OCI-LY7 (cell line): ENCODE measurements at regions not wholly inside any gene's neighbourhood (a gene's known extent, or its start where the extent isn't known, plus 50 kb on each side); places are given as distances from the start of the nearest gene placed in this dataset.

ENCODE experiments used
- BruUV-seq: library from RNA; stranded (reverse); fragments of 400-500 nt; replicated peaks from 2 replicates; lab custom pipeline; 2021; lab: Mats Ljungman, UMichigan
- CTCF ChIA-PET: fragments of 300-600 bp; sonication (Branson Sonifier 250); formaldehyde crosslinking; loops from one replicate; lab custom pipeline; 2022; ENCODE audit warnings: antibody characterized with exemption; ENCODE audit not compliant: unreplicated experiment; lab: Charles Lee
- POLR2A ChIA-PET: fragments of 300-600 bp; sonication (Branson Sonifier 250); formaldehyde crosslinking; loops from one replicate; lab custom pipeline; 2022; ENCODE audit warnings: antibody characterized with exemption; lab: Charles Lee
- DNase-seq: peaks from one replicate; pipeline ENCODE4 v3.0.0-alpha.2; 2015; ENCODE audit warnings: low spot score
- H2AFZ ChIP-seq: fragments of 200-600 bp; sonication (generic), shearing (Covaris generic); 2 replicates; pipeline ENCODE4 v1.6.1; 2014; ENCODE audit warnings: mild to moderate bottlenecking, antibody characterized with exemption, low read length, moderate library complexity
- H3K27ac ChIP-seq: fragments of 200-600 bp; sonication (generic); 2 replicates; pipeline ENCODE4 v1.5.1; 2014; ENCODE audit warnings: mixed run types, low read depth, mild to moderate bottlenecking, moderate library complexity, low read length, inconsistent platforms; ENCODE audit not compliant: poor library complexity, severe bottlenecking
- H3K36me3 ChIP-seq: fragments of 200-600 bp; sonication (generic); 2 replicates; pipeline ENCODE4 v1.6.1; 2014; ENCODE audit warnings: mild to moderate bottlenecking, antibody characterized with exemption, low read length, moderate library complexity, mixed read lengths; ENCODE audit not compliant: insufficient read depth
- H3K4me1 ChIP-seq: fragments of 200-600 bp; sonication (generic); 2 replicates; pipeline ENCODE4 v1.5.1; 2014; ENCODE audit warnings: mild to moderate bottlenecking, low read length; ENCODE audit not compliant: insufficient read depth, poor library complexity, severe bottlenecking
- H3K4me2 ChIP-seq: fragments of 200-600 bp; sonication (generic); 2 replicates; pipeline ENCODE4 v1.6.1; 2014; ENCODE audit warnings: mild to moderate bottlenecking, low read length
- H3K4me3 ChIP-seq: fragments of 200-600 bp; sonication (generic); 2 replicates; pipeline ENCODE4 v1.5.1; 2014; ENCODE audit warnings: mild to moderate bottlenecking, low read depth, low read length; ENCODE audit not compliant: poor library complexity, severe bottlenecking
- H3K79me2 ChIP-seq: fragments of 200-600 bp; sonication (generic); 2 replicates; pipeline ENCODE4 v1.6.1; 2016; ENCODE audit warnings: low read depth, mild to moderate bottlenecking, low read length, moderate library complexity, mixed read lengths; ENCODE audit not compliant: insufficient read depth
- H3K9me2 ChIP-seq: fragments of 200-600 bp; sonication (generic); 2 replicates; pipeline ENCODE4 v1.6.1; 2016; ENCODE audit warnings: mild to moderate bottlenecking, low read length, mixed read lengths; ENCODE audit not compliant: insufficient read depth
- H3K9me3 ChIP-seq: fragments of 200-600 bp; sonication (generic); 2 replicates; pipeline ENCODE4 v1.6.1; 2014; ENCODE audit warnings: mild to moderate bottlenecking, mixed run types, low read length, mixed read lengths
- H4K20me1 ChIP-seq: fragments of 200-600 bp; sonication (generic); 2 replicates; pipeline ENCODE4 v1.6.1; 2014; ENCODE audit warnings: mild to moderate bottlenecking, antibody characterized with exemption, low read length, moderate library complexity, mixed read lengths; ENCODE audit not compliant: insufficient read depth
- CTCF ChIP-seq: fragments of 200-600 bp; sonication (generic); conservative IDR thresholded peaks from 2 replicates; pipeline ENCODE4 v1.5.1; 2014; ENCODE audit warnings: mild to moderate bottlenecking, antibody characterized with exemption, low read length, moderate library complexity, mixed read lengths
- EZH2phosphoT487 ChIP-seq: fragments of 200-600 bp; sonication (generic); IDR thresholded peaks from 2 replicates; pipeline ENCODE4 v1.6.1; 2018; ENCODE audit warnings: low read depth, borderline replicate concordance, mild to moderate bottlenecking, mixed run types, antibody characterized with exemption, low read length, moderate library complexity, mixed read lengths
- intact Hi-C: fragments of 100-400 bp; cut with micrococcal nuclease; formaldehyde crosslinking; loops from one replicate; pipeline ENCODE4 v1.10.0; 2022; ENCODE audit not compliant: unreplicated experiment

GRCh38 chr12:88399811-88400210 is 180.5 kb downstream of the KITLG start:
- Histone ChIP-seq H2AFZ (no peak overlapping the region), H3K4me1 (no peaks in the 10 kb centered on the region), H3K4me2 (no peak overlapping the region), H3K27ac (no peak overlapping the region), H3K9me2 (no peaks in the 10 kb centered on the region), H3K9me3 (no peaks in the 10 kb centered on the region), H3K36me3 (no peaks in the 10 kb centered on the region), H4K20me1 (no peaks in the 10 kb centered on the region), H3K79me2 (no peaks in the 10 kb centered on the region), H3K4me3 (no peak overlapping the region)
- ChIA-PET CTCF (no interaction called here), POLR2A (interaction anchor here (0.9 kb wide), 1 partner anchor 9 kb away, joined by 3 read pairs; no protein-coding TSS in a partner anchor)
- intact Hi-C loops: no loop called here
- DNase-seq: no peak
- TF ChIP-seq EZH2phosphoT487 (no peak), CTCF (no peak)
- no TSS peak for BruUV-seq

- no peak overlapping the region for H3K4me2 ChIP-seq
- H2AFZ ChIP-seq: no peak overlapping the region
- intact Hi-C loops: no loop called here
- no peaks in the 10 kb centered on the region for H3K9me3 ChIP-seq
- H3K79me2 ChIP-seq: no peaks in the 10 kb centered on the region
- no peak overlapping the region for H3K4me3 ChIP-seq
- no peaks in the 10 kb centered on the region for H3K9me2 ChIP-seq
- no TSS peak for BruUV-seq
- DNase-seq: no peak
- POLR2A ChIA-PET: no interaction called here
- H3K27ac ChIP-seq: no peak overlapping the region
- no peaks in the 10 kb centered on the region for H3K36me3 ChIP-seq
- TF ChIP-seq EZH2phosphoT487 (no peak), CTCF (no peak)
- H4K20me1 ChIP-seq: no peaks in the 10 kb centered on the region
- CTCF ChIA-PET: no interaction called here
- no peaks in the 10 kb centered on the region for H3K4me1 ChIP-seq
These were observed 180.0 kb downstream of the KITLG start for GRCh38 chr12:88400302-88400701.

GRCh38 chr12:88401155-88401554 is 179.1 kb downstream of the KITLG start:
- TF ChIP-seq EZH2phosphoT487: no peak
- no peak for TF ChIP-seq CTCF
- H3K36me3 ChIP-seq: no peaks in the 10 kb centered on the region
- no peaks in the 10 kb centered on the region for H3K79me2 ChIP-seq
- ChIA-PET POLR2A (interaction anchor here (0.7 kb wide), 1 partner anchor 13 kb away, joined by 3 read pairs; no protein-coding TSS in a partner anchor), CTCF (no interaction called here)
- no peaks in the 10 kb centered on the region for H4K20me1 ChIP-seq
- no peak overlapping the region for H3K4me3 ChIP-seq
- no peak overlapping the region for H3K4me2 ChIP-seq
- H2AFZ ChIP-seq: no peak overlapping the region
- no peak for DNase-seq
- no peaks in the 10 kb centered on the region for H3K4me1 ChIP-seq
- no peaks in the 10 kb centered on the region for H3K9me2 ChIP-seq
- no peaks in the 10 kb centered on the region for H3K9me3 ChIP-seq
- no peak overlapping the region for H3K27ac ChIP-seq
- intact Hi-C loops: no loop called here
- BruUV-seq: no TSS peak
